HG02870 (cell line): ENCODE measurements at regions not wholly inside any gene's neighbourhood (a gene's known extent, or its start where the extent isn't known, plus 50 kb on each side); places are given as distances from the start of the nearest gene placed in this dataset.

ENCODE experiments used
- ATAC-seq: cut with Tn5 transposase; IDR thresholded peaks from one replicate; pipeline ENCODE4 v1.9.1; 2021; ENCODE audit warnings: mild to moderate bottlenecking, moderate library complexity; ENCODE audit not compliant: unreplicated experiment

- no peak for ATAC-seq
These were observed 129.1 kb downstream of the TPRA1 start for GRCh38 chr3:127461286-127461910.

GRCh38 chr3:127459891-127460290, 130.6 kb downstream of the TPRA1 start:
- no peak for ATAC-seq

- ATAC-seq: no peak
These were observed 131.6 kb downstream of the TPRA1 start for GRCh38 chr3:127458696-127459604.

GRCh38 chr3:127457546-127458145, 132.9 kb downstream of the TPRA1 start:
- ATAC-seq: no peak

GRCh38 chr3:127457094-127457475, 133.4 kb downstream of the TPRA1 start:
- ATAC-seq: no peak

GRCh38 chr3:127456471-127457093, 134.0 kb downstream of the TPRA1 start:
- ATAC-seq: no peak

GRCh38 chr3:127455541-127456450, 134.7 kb downstream of the TPRA1 start:
- ATAC-seq: peak; percentile 59

- ATAC-seq: no peak
These were observed 135.6 kb downstream of the TPRA1 start for GRCh38 chr3:127454968-127455367.

GRCh38 chr3:127454051-127454450, 136.5 kb downstream of the TPRA1 start:
- ATAC-seq: no peak

GRCh38 chr3:127452321-127452821, 138.2 kb downstream of the TPRA1 start:
- no peak for ATAC-seq

- no peak for ATAC-seq
These were observed 139.2 kb downstream of the TPRA1 start for GRCh38 chr3:127451321-127451720.

- no peak for ATAC-seq
These were observed 140.2 kb downstream of the TPRA1 start for GRCh38 chr3:127450331-127450730.

- no peak for ATAC-seq
These were observed 140.9 kb downstream of the TPRA1 start for GRCh38 chr3:127449486-127450212.

- no peak for ATAC-seq
These were observed 141.9 kb downstream of the TPRA1 start for GRCh38 chr3:127448671-127449070.

- no peak for ATAC-seq
These were observed 142.4 kb downstream of the TPRA1 start for GRCh38 chr3:127448161-127448561.

GRCh38 chr3:127446756-127447155, 143.8 kb downstream of the TPRA1 start:
- ATAC-seq: no peak

GRCh38 chr3:127445581-127446343, 144.8 kb downstream of the TPRA1 start:
- no peak for ATAC-seq

GRCh38 chr3:127444761-127445160, 145.8 kb downstream of the TPRA1 start:
- no peak for ATAC-seq
